ENCODE measurements at regions not wholly inside any gene's neighbourhood (a gene's known extent, or its start where the extent isn't known, plus 50 kb on each side); places are given as distances from the start of the nearest gene placed in this dataset. TPM values are rescaled to one million over a fixed set of nuclear protein-coding genes. Genes with fewer than 3 reads are reported as not detected.

DNA sequence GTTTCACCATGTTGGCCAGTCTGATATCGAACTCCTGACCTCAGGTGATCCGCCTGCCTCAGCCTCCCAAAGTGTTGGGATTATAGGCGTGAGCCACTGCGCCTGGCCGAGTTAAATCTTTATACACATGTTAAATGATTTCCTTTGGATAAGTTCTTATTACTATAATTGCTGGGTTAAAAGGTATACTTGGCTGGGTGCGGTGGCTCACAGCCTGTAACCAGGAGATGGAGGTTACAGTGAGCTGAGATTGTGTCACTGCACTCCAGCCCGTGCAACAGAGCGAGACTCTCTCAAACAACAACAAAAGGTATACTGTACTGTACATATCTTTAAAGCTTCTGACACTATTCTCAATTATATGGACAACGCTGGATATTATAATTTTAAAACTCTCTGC, 53.2 kb upstream of the CDK13 start:
- H3K36me3 ChIP-seq, result no peaks in the 10 kb centered on the region
- H3K4me1 ChIP-seq (ENCODE audit: insufficient read depth), result no peaks in the 10 kb centered on the region
- H3K27ac ChIP-seq, result no peak overlapping the region
- 87 to 90% (median 87%) methylated on average over 9 of the region's 9 CpGs for WGBS, 3 donors
- intact Hi-C loops (cut with DNase I), result loop anchor here in 2 of 4 donors (10.0 kb wide), 2 partner anchors 148 to 158 kb away; no protein-coding TSS in a partner anchor
- H3K9me3 ChIP-seq, result no peaks in the 10 kb centered on the region
- no peak overlapping the region for H3K4me3 ChIP-seq
- no peaks in the 10 kb centered on the region for H3K27me3 ChIP-seq
- no peak for DNase-seq
- TF ChIP-seq, protein P1, sequence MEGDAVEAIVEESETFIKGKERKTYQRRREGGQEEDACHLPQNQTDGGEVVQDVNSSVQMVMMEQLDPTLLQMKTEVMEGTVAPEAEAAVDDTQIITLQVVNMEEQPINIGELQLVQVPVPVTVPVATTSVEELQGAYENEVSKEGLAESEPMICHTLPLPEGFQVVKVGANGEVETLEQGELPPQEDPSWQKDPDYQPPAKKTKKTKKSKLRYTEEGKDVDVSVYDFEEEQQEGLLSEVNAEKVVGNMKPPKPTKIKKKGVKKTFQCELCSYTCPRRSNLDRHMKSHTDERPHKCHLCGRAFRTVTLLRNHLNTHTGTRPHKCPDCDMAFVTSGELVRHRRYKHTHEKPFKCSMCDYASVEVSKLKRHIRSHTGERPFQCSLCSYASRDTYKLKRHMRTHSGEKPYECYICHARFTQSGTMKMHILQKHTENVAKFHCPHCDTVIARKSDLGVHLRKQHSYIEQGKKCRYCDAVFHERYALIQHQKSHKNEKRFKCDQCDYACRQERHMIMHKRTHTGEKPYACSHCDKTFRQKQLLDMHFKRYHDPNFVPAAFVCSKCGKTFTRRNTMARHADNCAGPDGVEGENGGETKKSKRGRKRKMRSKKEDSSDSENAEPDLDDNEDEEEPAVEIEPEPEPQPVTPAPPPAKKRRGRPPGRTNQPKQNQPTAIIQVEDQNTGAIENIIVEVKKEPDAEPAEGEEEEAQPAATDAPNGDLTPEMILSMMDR (IDR thresholded peaks at IDR 0.05), result no peak
- TF ChIP-seq EP300 (IDR thresholded peaks at IDR 0.05) (no peak), POLR2A (IDR thresholded peaks at IDR 0.05) (no peak)

DNA sequence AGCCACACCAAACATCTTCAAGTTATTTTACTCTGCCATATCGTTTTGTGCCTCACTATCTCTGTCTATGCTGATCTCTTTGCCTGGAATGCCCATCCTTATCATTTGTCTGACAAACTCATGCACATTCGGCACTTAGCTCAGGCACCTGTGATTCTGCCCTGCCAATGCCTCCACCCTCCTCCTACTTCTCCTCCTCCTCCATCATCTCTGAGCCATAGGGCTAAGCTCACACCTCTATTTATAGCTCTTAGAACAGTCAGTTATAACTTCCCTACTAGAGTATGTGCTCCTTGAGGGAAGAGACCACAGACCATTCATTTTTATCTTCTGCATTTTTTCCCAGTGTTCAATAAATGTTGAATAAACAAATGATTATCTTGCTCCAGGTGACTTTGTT, 51.2 kb upstream of the CDK13 start:
- Histone ChIP-seq H3K4me1 (ENCODE audit: insufficient read depth) (no peaks in the 10 kb centered on the region), H3K36me3 (no peaks in the 10 kb centered on the region), H3K4me3 (no peak overlapping the region), H3K27ac (no peak overlapping the region), H3K9me3 (no peaks in the 10 kb centered on the region), H3K27me3 (no peaks in the 10 kb centered on the region)
- intact Hi-C loops (cut with DNase I), result loop anchor here in 2 of 4 donors (10.0 kb wide), 2 partner anchors 146 to 156 kb away; no protein-coding TSS in a partner anchor
- no peak for TF ChIP-seq POLR2A (IDR thresholded peaks at IDR 0.05)
- TF ChIP-seq, protein P1 (IDR thresholded peaks at IDR 0.05), result no peak
- TF ChIP-seq EP300 (IDR thresholded peaks at IDR 0.05), result no peak
- WGBS, 3 donors, result 19 to 48% (median 25%) methylated on average over 2 of the region's 2 CpGs
- no peak for DNase-seq

Small RNAs in the stretch of these regions (small RNA-seq; reads per million reads assigned to genes)
- gene RN7SL496P (not detected), gene RNU6-719P (not detected)

All from ovary (tissue), 7 donors.